ENCODE measurements at regions not wholly inside any gene's neighbourhood (a gene's known extent, or its start where the extent isn't known, plus 50 kb on each side); places are given as distances from the start of the nearest gene placed in this dataset.

- TF ChIP-seq CTCF (IDR thresholded peaks at IDR 0.05) (no peak), POLR2A (IDR thresholded peaks at IDR 0.05) (no peak)
Observed at GRCh38 chr5:124417196-124417595, 329.2 kb downstream of the ZNF608 start.

All from right lobe of liver (tissue), 4 donors.